ENCODE measurements at regions not wholly inside any gene's neighbourhood (a gene's known extent, or its start where the extent isn't known, plus 50 kb on each side); places are given as distances from the start of the nearest gene placed in this dataset.
"Not testable (repeated sequence)": the region's sequence is repeated elsewhere in the genome, so short reads cannot be mapped to it uniquely, and the experiment has no call there.

DNA sequence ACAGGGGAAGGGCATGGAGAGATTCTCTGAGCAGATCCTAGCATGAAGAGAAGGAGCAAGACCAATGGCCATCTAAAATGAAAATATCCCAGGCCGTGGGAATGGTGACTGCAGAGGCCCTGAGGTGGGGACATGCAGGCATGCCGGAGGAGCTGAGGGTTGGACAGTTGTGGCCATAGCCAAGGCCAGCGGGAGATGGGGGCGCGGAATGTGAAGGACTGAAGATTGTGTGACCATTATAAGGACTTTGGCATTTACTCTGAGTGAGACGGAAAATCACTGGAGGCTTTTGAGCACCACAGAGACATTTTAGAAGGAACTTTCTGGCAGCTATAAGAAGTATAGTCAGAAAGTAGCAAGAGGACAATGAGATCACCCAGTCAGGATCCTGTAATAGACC, 341.1 kb downstream of the SFMBT2 start:
- no peaks in the 10 kb centered on the region for H3K27me3 ChIP-seq (ENCODE audit: insufficient read depth, low read depth)
- no peak overlapping the region for H3K27ac ChIP-seq
- no peak overlapping the region for H3K4me3 ChIP-seq (IDR thresholded peaks at IDR 0.05; ENCODE audit: insufficient read depth, low read depth, low read length)
- H4K20me1 ChIP-seq (ENCODE audit: insufficient read depth) = no peaks in the 10 kb centered on the region
- no peaks in the 10 kb centered on the region for H3K4me1 ChIP-seq (ENCODE audit: low read depth, poor library complexity, severe bottlenecking)
- no peaks in the 10 kb centered on the region for H3K79me2 ChIP-seq (ENCODE audit: insufficient read depth, low read depth)
- TF ChIP-seq, protein P1, sequence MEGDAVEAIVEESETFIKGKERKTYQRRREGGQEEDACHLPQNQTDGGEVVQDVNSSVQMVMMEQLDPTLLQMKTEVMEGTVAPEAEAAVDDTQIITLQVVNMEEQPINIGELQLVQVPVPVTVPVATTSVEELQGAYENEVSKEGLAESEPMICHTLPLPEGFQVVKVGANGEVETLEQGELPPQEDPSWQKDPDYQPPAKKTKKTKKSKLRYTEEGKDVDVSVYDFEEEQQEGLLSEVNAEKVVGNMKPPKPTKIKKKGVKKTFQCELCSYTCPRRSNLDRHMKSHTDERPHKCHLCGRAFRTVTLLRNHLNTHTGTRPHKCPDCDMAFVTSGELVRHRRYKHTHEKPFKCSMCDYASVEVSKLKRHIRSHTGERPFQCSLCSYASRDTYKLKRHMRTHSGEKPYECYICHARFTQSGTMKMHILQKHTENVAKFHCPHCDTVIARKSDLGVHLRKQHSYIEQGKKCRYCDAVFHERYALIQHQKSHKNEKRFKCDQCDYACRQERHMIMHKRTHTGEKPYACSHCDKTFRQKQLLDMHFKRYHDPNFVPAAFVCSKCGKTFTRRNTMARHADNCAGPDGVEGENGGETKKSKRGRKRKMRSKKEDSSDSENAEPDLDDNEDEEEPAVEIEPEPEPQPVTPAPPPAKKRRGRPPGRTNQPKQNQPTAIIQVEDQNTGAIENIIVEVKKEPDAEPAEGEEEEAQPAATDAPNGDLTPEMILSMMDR (conservative IDR thresholded peaks at IDR 0.05; ENCODE audit: low read depth, low read length) = no peak
- no peak overlapping the region for H3K9ac ChIP-seq
- H2AFZ ChIP-seq (ENCODE audit: low read depth) = no peak overlapping the region
- no peaks in the 10 kb centered on the region for H3K36me3 ChIP-seq (ENCODE audit: insufficient read depth)
- H3K4me2 ChIP-seq = no peak overlapping the region

DNA sequence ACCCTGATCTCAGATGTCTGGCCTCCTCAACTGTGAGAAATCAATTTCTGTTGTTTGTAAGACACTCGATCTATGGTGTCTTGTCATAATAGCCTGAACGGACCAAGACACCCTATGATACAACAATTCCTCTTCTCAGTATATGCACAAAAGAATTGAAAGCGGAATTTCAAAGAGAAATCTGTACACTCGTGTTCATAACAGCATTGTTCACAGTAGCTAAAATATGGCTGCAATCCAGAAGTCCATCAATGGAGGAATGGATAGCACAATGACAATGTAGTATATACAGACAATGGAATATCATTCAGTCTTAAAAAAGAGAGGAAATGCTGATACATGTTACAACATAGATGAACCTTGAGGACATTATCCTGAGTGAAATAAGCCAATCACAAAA, 354.6 kb downstream of the SFMBT2 start:
- Histone ChIP-seq H3K36me3 (ENCODE audit: insufficient read depth) (no peaks in the 10 kb centered on the region), H3K9ac (no peak overlapping the region), H3K27ac (no peak overlapping the region), H2AFZ (ENCODE audit: low read depth) (no peak overlapping the region), H3K4me1 (ENCODE audit: low read depth, poor library complexity, severe bottlenecking) (no peaks in the 10 kb centered on the region), H4K20me1 (ENCODE audit: insufficient read depth) (no peaks in the 10 kb centered on the region), H3K4me3 (IDR thresholded peaks at IDR 0.05; ENCODE audit: insufficient read depth, low read depth, low read length) (no peak overlapping the region), H3K4me2 (no peak overlapping the region), H3K79me2 (ENCODE audit: insufficient read depth, low read depth) (no peaks in the 10 kb centered on the region), H3K27me3 (ENCODE audit: insufficient read depth, low read depth) (no peaks in the 10 kb centered on the region)
- TF ChIP-seq, protein P1 (conservative IDR thresholded peaks at IDR 0.05; ENCODE audit: low read depth, low read length) = no peak

DNA sequence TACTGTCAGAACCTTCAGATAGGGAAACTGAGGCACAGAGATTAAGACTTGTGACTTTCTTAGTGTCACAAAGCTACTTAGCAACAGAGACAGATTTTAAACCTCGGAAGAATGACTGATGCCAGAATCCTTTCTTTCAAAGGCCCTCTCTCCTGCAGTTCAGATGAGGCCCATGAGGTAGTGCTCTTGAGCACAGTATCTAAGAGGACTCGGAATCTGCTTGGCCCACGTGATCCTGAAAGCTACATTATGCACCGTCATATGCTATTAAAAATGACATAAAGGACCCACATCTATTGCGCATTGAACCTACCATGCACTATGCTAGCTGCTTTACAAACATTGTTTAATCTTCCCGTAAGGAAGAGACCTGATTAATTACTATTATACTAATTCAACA, 355.9 kb downstream of the SFMBT2 start:
- H3K9ac ChIP-seq = no peak overlapping the region
- H3K79me2 ChIP-seq (ENCODE audit: insufficient read depth, low read depth) = no peaks in the 10 kb centered on the region
- H3K36me3 ChIP-seq (ENCODE audit: insufficient read depth) = no peaks in the 10 kb centered on the region
- no peak overlapping the region for H3K4me3 ChIP-seq (IDR thresholded peaks at IDR 0.05; ENCODE audit: insufficient read depth, low read depth, low read length)
- TF ChIP-seq, protein P1 (conservative IDR thresholded peaks at IDR 0.05; ENCODE audit: low read depth, low read length) = 0 out of 2 replicates have a peak, but pooled peaks have one; percentile 37
- no peaks in the 10 kb centered on the region for H4K20me1 ChIP-seq (ENCODE audit: insufficient read depth)
- H3K4me2 ChIP-seq = no peak overlapping the region
- H3K27me3 ChIP-seq (ENCODE audit: insufficient read depth, low read depth) = no peaks in the 10 kb centered on the region
- H3K27ac ChIP-seq = no peak overlapping the region
- no peaks in the 10 kb centered on the region for H3K4me1 ChIP-seq (ENCODE audit: low read depth, poor library complexity, severe bottlenecking)
- H2AFZ ChIP-seq (ENCODE audit: low read depth) = no peak overlapping the region

DNA sequence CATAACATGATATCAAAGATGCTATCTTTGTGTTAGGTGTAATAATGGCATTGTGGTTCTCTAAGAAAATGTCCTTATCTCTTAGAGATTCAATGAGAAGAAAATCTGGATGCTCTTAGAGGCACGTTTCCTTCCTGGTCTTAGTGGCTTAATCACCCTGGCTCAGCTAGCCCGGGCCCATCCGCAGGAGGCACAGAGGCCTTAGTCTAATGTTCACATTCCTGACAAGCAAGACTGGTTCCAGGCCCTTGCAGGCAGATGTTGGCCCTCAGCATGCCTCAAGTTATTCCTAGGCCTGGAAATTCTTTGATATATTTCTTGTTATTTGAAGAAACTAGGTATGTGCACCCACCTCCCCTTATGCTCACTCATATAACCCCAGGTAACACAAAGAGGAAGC, 357.6 kb downstream of the SFMBT2 start:
- H2AFZ ChIP-seq (ENCODE audit: low read depth) = no peak overlapping the region
- H3K4me1 ChIP-seq (ENCODE audit: low read depth, poor library complexity, severe bottlenecking) = no peaks in the 10 kb centered on the region
- TF ChIP-seq, protein P1 (conservative IDR thresholded peaks at IDR 0.05; ENCODE audit: low read depth, low read length) = no peak
- no peak overlapping the region for H3K27ac ChIP-seq
- no peaks in the 10 kb centered on the region for H3K36me3 ChIP-seq (ENCODE audit: insufficient read depth)
- no peak overlapping the region for H3K9ac ChIP-seq
- no peak overlapping the region for H3K4me3 ChIP-seq (IDR thresholded peaks at IDR 0.05; ENCODE audit: insufficient read depth, low read depth, low read length)
- H3K79me2 ChIP-seq (ENCODE audit: insufficient read depth, low read depth) = no peaks in the 10 kb centered on the region
- H4K20me1 ChIP-seq (ENCODE audit: insufficient read depth) = no peaks in the 10 kb centered on the region
- H3K4me2 ChIP-seq = no peak overlapping the region
- H3K27me3 ChIP-seq (ENCODE audit: insufficient read depth, low read depth) = no peaks in the 10 kb centered on the region

DNA sequence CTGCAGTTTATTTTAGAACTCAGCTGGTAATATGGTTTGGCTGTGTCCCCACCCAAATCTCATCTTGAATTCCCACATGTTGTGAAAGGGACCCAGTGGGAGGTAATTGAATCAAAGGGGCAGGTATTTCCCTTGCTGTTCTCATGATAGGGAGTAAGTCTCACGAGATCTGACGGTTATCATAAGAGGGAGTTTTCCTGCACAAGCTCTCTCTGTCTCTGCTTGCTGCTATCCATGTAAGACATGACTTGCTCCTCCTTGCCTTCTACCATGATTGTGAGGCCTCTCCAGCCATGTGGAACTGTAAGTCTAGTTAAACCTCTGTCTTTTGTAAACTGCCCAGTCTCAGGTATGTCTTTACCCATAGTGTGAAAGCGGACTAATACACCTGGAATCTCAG, 360.8 kb downstream of the SFMBT2 start:
- H3K27me3 ChIP-seq (ENCODE audit: insufficient read depth, low read depth); H3K27ac ChIP-seq; H3K36me3 ChIP-seq (ENCODE audit: insufficient read depth); H2AFZ ChIP-seq (ENCODE audit: low read depth); H3K79me2 ChIP-seq (ENCODE audit: insufficient read depth, low read depth); H3K4me1 ChIP-seq (ENCODE audit: low read depth, poor library complexity, severe bottlenecking); H3K4me2 ChIP-seq; H4K20me1 ChIP-seq (ENCODE audit: insufficient read depth); H3K9ac ChIP-seq; H3K4me3 ChIP-seq (IDR thresholded peaks at IDR 0.05; ENCODE audit: insufficient read depth, low read depth, low read length): not testable (repeated sequence)
